GM19452 (cell line): ENCODE measurements at regions not wholly inside any gene's neighbourhood (a gene's known extent, or its start where the extent isn't known, plus 50 kb on each side); places are given as distances from the start of the nearest gene placed in this dataset.
"Not testable (repeated sequence)": the region's sequence is repeated elsewhere in the genome, so short reads cannot be mapped to it uniquely, and the experiment has no call there.

Source experiments
- ATAC-seq: cut with Tn5 transposase; IDR thresholded peaks from one replicate; pipeline ENCODE4 v1.9.1; 2021; ENCODE audit not compliant: unreplicated experiment

- ATAC-seq = not testable (repeated sequence)
Measured at GRCh38 chr11:37840345-37840744, 1242.3 kb upstream of the RAG2 start.

- no peak for ATAC-seq
Measured at GRCh38 chr11:37830529-37830928, 1232.5 kb upstream of the RAG2 start.

- ATAC-seq = no peak
Measured at GRCh38 chr11:37817727-37818270, 1219.8 kb upstream of the RAG2 start.

DNA sequence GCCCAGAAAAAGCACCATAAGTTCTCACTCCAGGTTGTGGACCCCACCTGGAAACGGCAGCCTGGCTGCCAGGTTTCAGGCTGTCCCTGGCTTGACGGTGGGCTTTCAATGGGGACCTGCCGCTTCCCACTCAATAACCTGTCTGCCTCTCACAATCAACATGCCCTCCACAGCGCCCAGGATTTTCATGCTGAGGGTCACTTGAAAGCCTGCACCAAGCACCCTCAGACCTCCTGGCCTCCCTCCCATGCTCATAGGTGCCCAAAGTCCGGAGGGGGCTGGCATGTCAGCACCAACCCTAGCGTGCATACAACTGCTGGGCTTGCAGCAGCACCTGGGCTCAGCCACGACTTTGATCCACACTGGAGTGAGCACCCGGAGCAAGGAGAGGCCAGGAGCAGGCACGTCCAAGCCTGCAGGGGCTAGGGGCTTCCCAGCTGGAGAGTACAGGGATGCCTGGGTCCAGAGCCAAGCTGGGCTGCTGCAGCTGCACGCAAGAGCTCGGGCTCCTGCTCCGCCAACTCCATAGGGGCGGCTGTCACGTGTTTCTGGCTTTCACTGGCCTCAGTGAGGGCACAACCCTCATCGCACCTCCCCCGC lies 1214.3 kb upstream of the RAG2 start:
- no peak for ATAC-seq

DNA sequence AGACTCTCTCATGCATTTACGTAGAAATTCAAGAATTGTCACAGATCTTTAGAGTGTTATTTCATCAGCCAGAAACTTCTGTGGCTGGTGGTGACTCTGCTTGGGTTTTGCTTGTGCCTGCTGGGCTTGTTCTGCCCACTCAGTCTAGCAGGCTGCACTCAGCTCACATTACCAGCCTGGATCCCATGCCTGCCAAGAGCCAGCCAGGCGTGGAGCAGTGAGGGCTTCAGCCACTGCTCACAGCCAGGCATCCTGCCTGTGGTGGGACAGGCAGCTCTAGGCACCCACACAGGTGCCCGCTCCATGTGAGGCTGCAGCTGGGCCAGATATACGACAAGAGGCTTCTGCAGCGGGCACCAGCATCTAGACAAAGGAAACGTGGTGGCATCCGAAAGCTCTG lies 1213.3 kb upstream of the RAG2 start:
- no peak for ATAC-seq

DNA sequence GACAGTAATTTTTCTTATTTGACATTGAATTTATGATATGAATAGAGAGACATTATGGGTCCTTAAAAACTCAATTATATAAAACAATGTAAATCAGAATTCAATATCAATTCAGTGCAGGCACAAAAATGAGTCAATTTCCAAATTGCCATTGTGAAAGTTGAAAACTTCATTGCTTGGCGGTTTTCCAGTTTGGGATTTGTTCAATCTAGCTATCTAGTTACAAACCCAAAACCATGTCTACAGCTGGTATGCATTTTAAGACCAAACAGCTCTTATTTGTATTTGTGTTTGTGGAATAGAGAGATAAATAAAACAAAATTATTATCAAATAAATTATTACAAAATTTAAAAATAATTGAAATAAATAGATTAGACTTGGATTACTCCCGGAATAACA lies 1206.6 kb upstream of the RAG2 start:
- no peak for ATAC-seq

GRCh38 chr11:37788141-37788877 lies 1190.3 kb upstream of the RAG2 start:
- ATAC-seq = no peak

DNA sequence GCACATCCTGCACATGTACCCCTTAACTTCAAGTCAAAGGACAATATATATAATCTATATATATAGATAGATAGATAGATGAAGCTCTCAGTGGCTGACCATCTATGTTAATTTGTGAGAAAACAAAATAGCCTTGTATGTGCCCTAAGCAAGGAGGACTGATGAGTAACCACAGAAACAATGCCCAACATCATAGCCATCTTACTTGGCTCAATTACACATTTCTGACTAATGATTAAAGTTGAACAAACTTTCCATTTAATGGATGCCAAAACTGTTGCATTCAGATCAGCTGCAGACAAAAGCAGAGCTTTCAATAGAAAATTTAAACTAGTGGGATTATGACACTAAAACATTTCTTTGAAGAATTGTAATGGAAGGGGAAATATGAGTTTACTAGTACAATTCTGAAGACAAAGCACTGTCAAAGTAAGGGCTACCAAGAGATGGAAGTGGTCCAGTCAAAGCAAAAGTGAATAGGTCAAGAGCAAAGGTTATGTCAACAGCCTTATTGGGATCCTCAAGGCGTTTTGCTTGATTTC lies 1188.2 kb upstream of the RAG2 start:
- no peak for ATAC-seq

GRCh38 chr11:37774441-37774840 lies 1176.4 kb upstream of the RAG2 start:
- no peak for ATAC-seq

- no peak for ATAC-seq
Measured at GRCh38 chr11:37770145-37770544, 1172.1 kb upstream of the RAG2 start.

- ATAC-seq = no peak
Measured at GRCh38 chr11:37762079-37762478, 1164.0 kb upstream of the RAG2 start.

- ATAC-seq = no peak
Measured at GRCh38 chr11:37755521-37755920, 1157.5 kb upstream of the RAG2 start.

DNA sequence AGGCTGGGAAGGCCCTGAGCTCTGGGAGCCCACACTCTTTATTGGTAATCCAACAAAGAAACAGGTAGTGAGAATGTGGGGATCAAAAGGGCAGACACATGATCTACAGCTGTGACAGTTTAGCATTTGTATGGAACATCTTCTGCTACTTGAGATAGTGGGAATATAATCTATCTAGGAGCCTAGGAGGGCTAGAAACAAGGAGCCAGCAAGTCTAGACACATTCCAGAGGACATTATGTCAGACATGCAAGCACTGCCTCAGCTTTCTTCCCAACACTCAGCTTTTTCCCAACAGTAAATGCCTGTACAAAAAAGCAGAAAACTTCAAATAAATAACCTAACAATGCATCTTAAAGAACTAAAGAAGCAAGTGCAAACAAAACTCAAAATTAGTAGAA lies 1150.6 kb upstream of the RAG2 start:
- ATAC-seq = no peak

- ATAC-seq = no peak
Measured at GRCh38 chr11:37747121-37747520, 1149.1 kb upstream of the RAG2 start.

DNA sequence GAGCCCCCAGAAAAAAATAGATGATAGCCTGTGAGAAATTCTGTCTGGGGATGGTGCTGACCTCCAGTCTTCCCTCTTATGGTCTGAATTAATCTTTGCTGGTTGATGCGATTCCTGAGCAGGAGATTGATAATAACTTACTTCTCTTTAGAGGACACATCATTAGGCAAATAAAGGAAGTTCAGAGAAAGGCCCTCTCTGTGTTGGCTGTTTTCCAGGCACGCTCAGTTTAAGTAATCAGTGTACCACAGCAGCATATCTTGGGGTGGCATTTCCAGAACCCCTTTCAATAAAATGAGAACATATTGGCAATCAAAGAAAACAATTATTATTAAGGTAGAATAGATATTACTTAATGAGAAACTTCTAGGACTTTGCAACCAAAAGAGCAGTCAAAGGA lies 1129.3 kb upstream of the RAG2 start:
- no peak for ATAC-seq

- ATAC-seq = no peak
Measured at GRCh38 chr11:37724315-37724714, 1126.3 kb upstream of the RAG2 start.

GRCh38 chr11:37721485-37721884 lies 1123.4 kb upstream of the RAG2 start:
- ATAC-seq = no peak

DNA sequence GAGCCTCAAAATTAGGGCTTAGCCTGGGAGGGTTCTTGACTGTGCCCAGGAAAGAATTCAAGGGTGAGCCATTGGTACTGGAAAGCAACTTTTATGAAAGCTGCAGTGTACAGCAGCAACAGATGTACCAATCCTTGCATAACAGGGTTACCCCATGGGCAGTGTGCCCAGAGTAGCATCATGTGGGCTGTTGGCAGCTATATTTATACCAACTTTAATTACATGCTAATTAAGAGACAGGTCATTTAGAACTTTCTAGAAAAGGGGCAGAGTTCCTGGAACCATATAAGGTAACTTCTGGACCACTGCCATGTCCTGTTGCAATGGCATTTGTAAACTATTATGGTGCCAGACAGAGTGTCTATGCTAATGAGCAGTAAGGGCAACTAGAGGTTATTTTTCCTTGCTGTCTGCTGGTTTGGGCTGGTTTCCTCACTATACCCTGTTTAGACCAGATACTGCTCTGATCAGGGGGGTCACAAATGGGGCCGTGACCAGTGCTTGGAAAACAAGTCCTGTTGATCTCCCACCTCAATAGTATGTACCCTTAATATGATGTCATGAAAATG lies 1120.5 kb upstream of the RAG2 start:
- ATAC-seq = no peak

DNA sequence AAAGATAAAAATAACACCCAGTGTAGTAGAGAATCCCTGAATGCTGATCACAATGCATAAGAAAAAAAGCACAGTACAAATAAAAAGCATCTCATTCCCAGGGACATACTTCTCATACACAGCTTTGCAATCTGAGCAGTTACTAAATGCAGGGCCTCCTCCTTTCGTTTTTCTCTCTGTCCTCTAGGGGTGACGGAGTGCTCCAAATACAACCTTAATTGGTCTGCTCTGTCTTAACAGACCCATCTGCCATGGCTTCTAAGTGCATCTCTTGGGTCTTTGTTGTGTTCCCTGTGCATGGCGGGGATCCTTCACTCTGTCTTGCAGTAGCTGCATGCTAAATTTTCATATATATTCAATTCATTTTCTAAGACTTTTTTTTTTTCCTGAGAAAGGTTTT lies 1114.2 kb upstream of the RAG2 start:
- ATAC-seq = no peak

DNA sequence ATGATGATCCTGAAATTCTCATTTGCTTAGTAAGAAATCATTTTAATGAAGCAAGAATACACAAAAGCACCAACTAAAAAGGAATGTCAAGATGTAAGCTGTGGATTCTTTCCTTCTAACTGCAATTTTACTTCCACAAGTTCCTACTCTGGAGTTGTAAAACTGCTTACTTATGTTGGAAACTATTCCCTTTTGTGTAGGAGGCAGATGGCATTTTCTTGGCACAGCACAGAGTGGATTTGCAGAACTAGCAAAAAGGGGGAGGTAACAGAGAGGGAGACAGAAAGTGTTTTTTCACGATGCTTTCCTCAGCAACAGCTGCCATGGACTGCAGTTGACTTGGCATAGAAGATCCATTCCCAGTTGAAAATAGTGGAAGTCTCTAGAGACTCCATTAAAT lies 1112.0 kb upstream of the RAG2 start:
- ATAC-seq = no peak

- no peak for ATAC-seq
Measured at GRCh38 chr11:37704791-37705190, 1106.8 kb upstream of the RAG2 start.

DNA sequence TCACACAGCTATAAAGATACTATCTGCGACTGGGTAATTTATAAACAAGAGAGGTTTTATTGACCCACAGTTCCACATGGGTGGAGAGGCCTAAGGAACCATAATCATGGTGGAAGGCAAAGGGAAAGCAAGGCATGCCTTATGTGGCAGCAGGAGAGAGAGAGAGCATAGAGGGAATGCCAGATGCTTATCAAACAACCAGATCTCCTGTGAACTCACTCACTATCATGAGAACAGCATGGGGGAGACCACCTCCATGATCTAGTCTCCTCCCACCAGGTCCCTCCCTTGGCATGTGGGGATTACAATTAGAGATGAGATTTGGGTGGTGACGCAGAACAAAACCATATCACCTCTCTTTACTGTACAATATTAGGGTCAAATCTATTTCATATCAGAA lies 1101.6 kb upstream of the RAG2 start:
- ATAC-seq = no peak
